PC-3 (cell line): ENCODE measurements at regions not wholly inside any gene's neighbourhood (a gene's known extent, or its start where the extent isn't known, plus 50 kb on each side); places are given as distances from the start of the nearest gene placed in this dataset.
A peak's percentile ranks its signal among the peaks of the same experiment; 100 is the strongest.

Experiments used
- ATAC-seq: fragments of 200-7000 bp; cut with Tn5 transposase; 2 replicates; pipeline ENCODE4 v1.9.1; 2020; ENCODE audit warnings: mild to moderate bottlenecking, moderate library complexity
- BruUV-seq: library from RNA; stranded (reverse); fragments of 400-500 nt; replicated peaks from 2 replicates; lab custom pipeline; 2021; lab: Mats Ljungman, UMichigan
- CTCF ChIA-PET: fragments of 300-600 bp; sonication (Branson Sonifier 250); formaldehyde crosslinking; loops from one replicate; lab custom pipeline; 2022; ENCODE audit warnings: antibody characterized with exemption; lab: Charles Lee
- POLR2A ChIA-PET: fragments of 300-600 bp; sonication (Branson Sonifier 250); formaldehyde crosslinking; loops from one replicate; lab custom pipeline; 2022; ENCODE audit warnings: antibody characterized with exemption; ENCODE audit not compliant: unreplicated experiment; lab: Charles Lee
- DNase-seq: peaks from one replicate; pipeline ENCODE4 v3.0.0-alpha.2; 2015
- H2AFZ ChIP-seq: fragments of 300-600 bp; sonication (generic); 2 replicates; pipeline ENCODE4 v1.6.0; 2016; ENCODE audit warnings: antibody characterized with exemption, low read length
- H3F3A ChIP-seq: fragments of 300-600 bp; sonication (generic); one replicate; pipeline ENCODE4 v1.6.0; 2017; ENCODE audit warnings: antibody characterized with exemption, low read length, control low read depth, mild to moderate bottlenecking; ENCODE audit not compliant: unreplicated experiment
- H3K27ac ChIP-seq: fragments of 300-600 bp; sonication (generic); 2 replicates; pipeline ENCODE4 v1.5.1; 2016; ENCODE audit warnings: mild to moderate bottlenecking, low read length
- H3K27me3 ChIP-seq: fragments of 300-600 bp; sonication (generic); 2 replicates; pipeline ENCODE4 v1.6.1; 2016; ENCODE audit warnings: low read length, mixed read lengths
- H3K36me3 ChIP-seq: fragments of 300-600 bp; sonication (generic); 2 replicates; pipeline ENCODE4 v1.6.1; 2016; ENCODE audit warnings: low read depth, mixed run types, low read length, mixed read lengths
- H3K4me1 ChIP-seq: fragments of 300-600 bp; sonication (generic); 2 replicates; pipeline ENCODE4 v1.5.1; 2016; ENCODE audit warnings: low read length; ENCODE audit not compliant: insufficient read depth
- H3K4me2 ChIP-seq: fragments of 300-600 bp; sonication (generic); 2 replicates; pipeline ENCODE4 v1.6.0; 2016; ENCODE audit warnings: low read length
- H3K4me3 ChIP-seq: fragments of 300-600 bp; sonication (generic); 2 replicates; pipeline ENCODE4 v1.5.1; 2016; ENCODE audit warnings: mild to moderate bottlenecking, low read length, mixed read lengths
- H3K79me2 ChIP-seq: fragments of 300-600 bp; sonication (generic); 2 replicates; pipeline ENCODE4 v1.6.1; 2017; ENCODE audit warnings: low read length, mixed read lengths
- H3K9ac ChIP-seq: fragments of 300-600 bp; sonication (generic); 2 replicates; pipeline ENCODE4 v1.6.0; 2016; ENCODE audit warnings: mild to moderate bottlenecking, low read length
- H3K9me2 ChIP-seq: fragments of 300-600 bp; sonication (generic); replicated peaks from 2 replicates; pipeline ENCODE4 v1.6.1; 2016; ENCODE audit warnings: mixed run types, low read length, mixed read lengths
- H3K9me3 ChIP-seq: fragments of 300-600 bp; sonication (generic); 2 replicates; pipeline ENCODE4 v1.6.1; 2016; ENCODE audit warnings: low read length, mixed read lengths
- H4K20me1 ChIP-seq: fragments of 300-600 bp; sonication (generic); 2 replicates; pipeline ENCODE4 v1.6.1; 2016; ENCODE audit warnings: low read length, mixed read lengths
- EZH2 ChIP-seq: fragments of 300-600 bp; sonication (generic); IDR thresholded peaks from one replicate; pipeline ENCODE4 v1.6.1; 2017; ENCODE audit warnings: antibody characterized with exemption, mild to moderate bottlenecking, low read length; ENCODE audit not compliant: unreplicated experiment
- EZH2phosphoT487 ChIP-seq: fragments of 300-600 bp; sonication (generic); IDR thresholded peaks from 2 replicates; pipeline ENCODE4 v1.6.1; 2018; ENCODE audit warnings: mild to moderate bottlenecking, antibody characterized with exemption, low read length, borderline replicate concordance
- intact Hi-C: fragments of 100-400 bp; cut with micrococcal nuclease; formaldehyde crosslinking; loops from 2 replicates; pipeline ENCODE4 v1.9.0; 2023
- TF ChIP-seq, protein P1 (sequence below): fragments of 300-600 bp; sonication (generic); conservative IDR thresholded peaks from 2 replicates; pipeline ENCODE4 v1.5.1; 2017; ENCODE audit warnings: antibody characterized with exemption, low read depth, mild to moderate bottlenecking, low read length

DNA sequence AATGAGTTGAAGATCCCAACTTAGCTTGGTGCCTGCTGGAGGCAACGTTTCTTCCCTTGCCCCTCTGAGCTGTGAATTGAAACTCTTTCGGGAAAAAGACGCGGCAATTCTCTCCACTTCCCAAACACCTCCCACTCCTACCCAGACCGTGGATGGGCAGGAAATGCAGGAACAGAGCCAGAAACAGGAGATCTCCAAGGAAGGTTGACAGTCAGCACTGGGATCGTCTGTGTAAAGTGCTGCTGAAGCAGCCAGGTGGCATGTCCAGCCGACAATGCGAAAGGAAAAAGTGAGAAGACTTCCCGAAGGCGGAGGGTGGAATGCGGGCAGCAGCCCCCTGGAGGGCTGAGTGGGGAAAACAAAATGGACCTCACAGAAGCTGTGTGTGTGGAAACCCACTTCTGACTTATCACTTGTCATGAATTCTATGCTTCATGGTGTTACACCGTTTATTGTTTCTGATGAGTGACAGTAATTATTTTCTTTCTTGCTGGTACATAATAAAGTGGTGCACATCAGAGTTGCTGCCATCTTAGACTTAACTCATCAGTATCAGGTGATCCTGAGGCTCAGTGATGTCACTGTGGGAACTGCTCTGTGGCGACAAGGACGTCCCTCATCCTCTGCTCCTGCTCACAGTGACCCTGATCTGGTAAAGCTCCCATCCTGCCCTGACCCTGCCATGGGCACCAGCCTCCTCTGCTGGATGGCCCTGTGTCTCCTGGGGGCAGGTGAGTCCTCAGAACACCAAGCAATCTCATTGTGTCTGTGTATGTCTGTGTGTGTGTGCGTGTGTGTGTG, 220.5 kb upstream of the PRSS1 start:
- Histone ChIP-seq H3K4me1 (no peaks in the 10 kb centered on the region), H3K27me3 (no peaks in the 10 kb centered on the region), H3K9me3 (no peaks in the 10 kb centered on the region), H3F3A (no peaks in the 10 kb centered on the region), H3K4me2 (no peak overlapping the region), H4K20me1 (no peaks in the 10 kb centered on the region), H3K4me3 (no peak overlapping the region), H3K36me3 (no peaks in the 10 kb centered on the region), H3K79me2 (no peaks in the 10 kb centered on the region), H3K9ac (no peak overlapping the region), H3K27ac (no peak overlapping the region), H2AFZ (no peak overlapping the region), H3K9me2 (no peaks in the 10 kb centered on the region)
- intact Hi-C loops = no loop called here
- TF ChIP-seq, protein P1, sequence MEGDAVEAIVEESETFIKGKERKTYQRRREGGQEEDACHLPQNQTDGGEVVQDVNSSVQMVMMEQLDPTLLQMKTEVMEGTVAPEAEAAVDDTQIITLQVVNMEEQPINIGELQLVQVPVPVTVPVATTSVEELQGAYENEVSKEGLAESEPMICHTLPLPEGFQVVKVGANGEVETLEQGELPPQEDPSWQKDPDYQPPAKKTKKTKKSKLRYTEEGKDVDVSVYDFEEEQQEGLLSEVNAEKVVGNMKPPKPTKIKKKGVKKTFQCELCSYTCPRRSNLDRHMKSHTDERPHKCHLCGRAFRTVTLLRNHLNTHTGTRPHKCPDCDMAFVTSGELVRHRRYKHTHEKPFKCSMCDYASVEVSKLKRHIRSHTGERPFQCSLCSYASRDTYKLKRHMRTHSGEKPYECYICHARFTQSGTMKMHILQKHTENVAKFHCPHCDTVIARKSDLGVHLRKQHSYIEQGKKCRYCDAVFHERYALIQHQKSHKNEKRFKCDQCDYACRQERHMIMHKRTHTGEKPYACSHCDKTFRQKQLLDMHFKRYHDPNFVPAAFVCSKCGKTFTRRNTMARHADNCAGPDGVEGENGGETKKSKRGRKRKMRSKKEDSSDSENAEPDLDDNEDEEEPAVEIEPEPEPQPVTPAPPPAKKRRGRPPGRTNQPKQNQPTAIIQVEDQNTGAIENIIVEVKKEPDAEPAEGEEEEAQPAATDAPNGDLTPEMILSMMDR = no peak
- no peak for TF ChIP-seq EZH2
- no peak for TF ChIP-seq EZH2phosphoT487
- ChIA-PET POLR2A (no interaction called here), CTCF (no interaction called here)
- ATAC-seq = no peak
- no peak for DNase-seq
- BruUV-seq = no TSS peak

DNA sequence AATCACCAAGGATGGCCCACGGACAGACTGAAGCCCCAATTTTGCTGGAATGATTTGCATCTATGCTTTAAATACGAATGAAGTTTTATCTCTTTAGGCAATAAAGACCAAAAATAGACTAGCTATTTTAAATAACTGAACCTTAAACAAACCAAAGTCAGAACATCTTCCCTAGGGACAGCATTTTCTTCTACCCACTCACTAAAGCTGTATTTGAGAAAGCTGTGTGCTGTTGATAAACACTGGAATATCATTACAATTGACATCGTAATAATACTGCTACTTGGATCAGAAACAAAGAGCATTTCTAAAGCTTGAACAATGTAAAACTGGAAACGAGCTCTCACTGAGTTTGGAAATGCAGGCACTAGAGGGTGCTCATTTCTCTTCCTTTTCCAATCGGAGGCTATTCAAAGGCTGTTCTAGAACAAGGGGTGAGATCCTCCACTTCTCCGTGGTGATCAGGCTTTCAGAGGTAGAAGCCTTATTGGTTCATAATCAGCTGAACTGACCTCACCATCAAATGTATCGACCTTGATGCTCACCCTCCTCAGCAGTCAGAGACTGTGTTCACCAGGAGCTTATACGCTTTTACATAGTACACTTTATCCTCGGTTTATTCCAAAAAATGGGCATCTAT, 225.3 kb upstream of the PRSS1 start:
- ChIA-PET POLR2A (no interaction called here), CTCF (interaction anchor here (0.6 to 1.3 kb wide), 8 partner anchors 11 to 260 kb away, joined by 3 to 5 read pairs (median 4); no protein-coding TSS in a partner anchor)
- DNase-seq (no peak), ATAC-seq (peak; percentile 59)
- Histone ChIP-seq H3K27me3 (no peaks in the 10 kb centered on the region), H3K4me1 (no peaks in the 10 kb centered on the region), H3K4me3 (no peak overlapping the region), H4K20me1 (no peaks in the 10 kb centered on the region), H3K9ac (no peak overlapping the region), H3K27ac (no peak overlapping the region), H3K4me2 (no peak overlapping the region), H3K9me2 (no peaks in the 10 kb centered on the region), H3F3A (no peaks in the 10 kb centered on the region), H2AFZ (no peak overlapping the region), H3K36me3 (no peaks in the 10 kb centered on the region), H3K9me3 (no peaks in the 10 kb centered on the region), H3K79me2 (no peaks in the 10 kb centered on the region)
- TF ChIP-seq EZH2 = no peak
- TF ChIP-seq, protein P1 = peak; percentile 45; the same call in 1 of the 2 replicates
- TF ChIP-seq EZH2phosphoT487 = no peak
- BruUV-seq = no TSS peak
- intact Hi-C loops = no loop called here

DNA sequence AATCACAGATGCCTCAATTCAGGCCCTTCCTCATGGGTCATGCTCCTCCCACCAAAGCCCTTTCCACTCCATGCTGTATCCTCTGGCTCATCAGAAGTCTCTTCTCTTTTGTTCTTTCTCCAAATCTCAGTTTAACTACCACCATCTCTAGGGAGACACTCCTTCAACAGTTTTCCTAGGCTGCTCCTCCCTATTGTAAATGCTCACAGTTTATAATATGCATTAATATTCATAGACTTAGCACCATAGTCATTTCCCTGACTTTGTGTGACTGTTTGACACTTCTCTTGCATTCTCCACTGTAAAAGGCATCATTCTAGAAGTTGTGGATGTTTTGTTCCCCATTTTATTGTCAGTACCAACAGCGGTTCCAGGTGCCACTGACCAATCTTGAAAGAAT, 226.5 kb upstream of the PRSS1 start:
- no peak overlapping the region for H3K27ac ChIP-seq
- no peaks in the 10 kb centered on the region; the same call in 1 of the 2 replicates for H3K4me1 ChIP-seq
- no peaks in the 10 kb centered on the region for H3K9me2 ChIP-seq
- DNase-seq = no peak
- H3F3A ChIP-seq = no peaks in the 10 kb centered on the region
- BruUV-seq = no TSS peak
- no peak overlapping the region for H3K4me2 ChIP-seq
- intact Hi-C loops = no loop called here
- no peaks in the 10 kb centered on the region for H3K9me3 ChIP-seq
- ChIA-PET CTCF (no interaction called here), POLR2A (no interaction called here)
- no peaks in the 10 kb centered on the region for H4K20me1 ChIP-seq
- H3K36me3 ChIP-seq = no peaks in the 10 kb centered on the region
- H2AFZ ChIP-seq = no peak overlapping the region
- no peaks in the 10 kb centered on the region for H3K27me3 ChIP-seq
- no peaks in the 10 kb centered on the region for H3K79me2 ChIP-seq
- no peak overlapping the region for H3K4me3 ChIP-seq
- H3K9ac ChIP-seq = no peak overlapping the region
- TF ChIP-seq EZH2phosphoT487 (no peak), EZH2 (no peak)
- TF ChIP-seq, protein P1 = no peak
- ATAC-seq = no peak
